A673 (cell line): ENCODE measurements at regions not wholly inside any gene's neighbourhood (a gene's known extent, or its start where the extent isn't known, plus 50 kb on each side); places are given as distances from the start of the nearest gene placed in this dataset.

Experiments
- CTCF ChIP-seq: fragments of 300-800, 200-600 bp; sonication (generic); conservative IDR thresholded peaks from 2 replicates; pipeline ENCODE4 v1.5.1; 2017; ENCODE audit warnings: low read depth, mild to moderate bottlenecking, antibody characterized with exemption, low read length, moderate library complexity, mixed read lengths
- EZH2 ChIP-seq: fragments of 200-600 bp; sonication (generic); IDR thresholded peaks from 2 replicates; pipeline ENCODE4 v1.6.1; 2017; ENCODE audit warnings: borderline replicate concordance, low read depth, mild to moderate bottlenecking, mixed read lengths, antibody characterized with exemption, low read length; ENCODE audit not compliant: poor library complexity, severe bottlenecking

GRCh38 chr5:44183312-44183711 lies 205.9 kb downstream of the FGF10 start:
- TF ChIP-seq CTCF (no peak), EZH2 (no peak)
